ENCODE measurements at regions not wholly inside any gene's neighbourhood (a gene's known extent, or its start where the extent isn't known, plus 50 kb on each side); places are given as distances from the start of the nearest gene placed in this dataset.
A peak's percentile ranks its signal among the peaks of the same experiment; 100 is the strongest.

- Histone ChIP-seq H3K27me3 (replicated peaks; ENCODE audit: control insufficient read depth, insufficient read depth, low read length) (peaks cover 44% of the 10 kb centered on the region), H3K4me3 (ENCODE audit: low read length) (no peak overlapping the region), H3K9me3 (ENCODE audit: control insufficient read depth, low read length) (peaks cover 2% of the 10 kb centered on the region), H3K36me3 (ENCODE audit: control insufficient read depth, insufficient read depth, low read length, severe bottlenecking) (no peaks in the 10 kb centered on the region), H3K9ac (ENCODE audit: low read length) (no peak overlapping the region), H3K4me1 (ENCODE audit: control insufficient read depth, insufficient read depth, low read length) (peaks cover 10% of the 10 kb centered on the region)
- DNase-seq (ENCODE audit: low read depth): peak; percentile 39
Observed at GRCh38 chr9:134967547-134967930, 49.8 kb upstream of the FCN1 start.

GRCh38 chr9:134968011-134968822, 50.5 kb upstream of the FCN1 start:
- peaks cover 2% of the 10 kb centered on the region for H3K9me3 ChIP-seq (ENCODE audit: control insufficient read depth, low read length)
- no peaks in the 10 kb centered on the region for H3K36me3 ChIP-seq (ENCODE audit: control insufficient read depth, insufficient read depth, low read length, severe bottlenecking)
- H3K27me3 ChIP-seq (replicated peaks; ENCODE audit: control insufficient read depth, insufficient read depth, low read length): peaks cover 50% of the 10 kb centered on the region
- no peak overlapping the region for H3K4me3 ChIP-seq (ENCODE audit: low read length)
- peak; percentile 25 for DNase-seq (ENCODE audit: low read depth)
- H3K9ac ChIP-seq (ENCODE audit: low read length): no peak overlapping the region
- peaks cover 5% of the 10 kb centered on the region for H3K4me1 ChIP-seq (ENCODE audit: control insufficient read depth, insufficient read depth, low read length)

- H3K4me1 ChIP-seq (ENCODE audit: control insufficient read depth, insufficient read depth, low read length): peaks cover 5% of the 10 kb centered on the region
- peaks cover 55% of the 10 kb centered on the region for H3K27me3 ChIP-seq (replicated peaks; ENCODE audit: control insufficient read depth, insufficient read depth, low read length)
- H3K9me3 ChIP-seq (ENCODE audit: control insufficient read depth, low read length): peaks cover 2% of the 10 kb centered on the region
- H3K36me3 ChIP-seq (ENCODE audit: control insufficient read depth, insufficient read depth, low read length, severe bottlenecking): no peaks in the 10 kb centered on the region
- H3K9ac ChIP-seq (ENCODE audit: low read length): no peak overlapping the region
- H3K4me3 ChIP-seq (ENCODE audit: low read length): no peak overlapping the region
- DNase-seq (ENCODE audit: low read depth): no peak
Observed at GRCh38 chr9:134968823-134969090, 51.0 kb upstream of the FCN1 start.

- no peak overlapping the region for H3K4me3 ChIP-seq (ENCODE audit: low read length)
- no peak overlapping the region for H3K9ac ChIP-seq (ENCODE audit: low read length)
- H3K27me3 ChIP-seq (replicated peaks; ENCODE audit: control insufficient read depth, insufficient read depth, low read length): peaks cover 60% of the 10 kb centered on the region
- DNase-seq (ENCODE audit: low read depth): no peak
- peaks cover 2% of the 10 kb centered on the region for H3K9me3 ChIP-seq (ENCODE audit: control insufficient read depth, low read length)
- H3K4me1 ChIP-seq (ENCODE audit: control insufficient read depth, insufficient read depth, low read length): peaks cover 4% of the 10 kb centered on the region
- H3K36me3 ChIP-seq (ENCODE audit: control insufficient read depth, insufficient read depth, low read length, severe bottlenecking): no peaks in the 10 kb centered on the region
Observed at GRCh38 chr9:134969156-134970045, 51.7 kb upstream of the FCN1 start.

- Histone ChIP-seq H3K4me1 (ENCODE audit: control insufficient read depth, insufficient read depth, low read length) (no peaks in the 10 kb centered on the region), H3K36me3 (ENCODE audit: control insufficient read depth, insufficient read depth, low read length, severe bottlenecking) (no peaks in the 10 kb centered on the region), H3K9ac (ENCODE audit: low read length) (no peak overlapping the region), H3K9me3 (ENCODE audit: control insufficient read depth, low read length) (peaks cover 2% of the 10 kb centered on the region), H3K27me3 (replicated peaks; ENCODE audit: control insufficient read depth, insufficient read depth, low read length) (peaks cover 60% of the 10 kb centered on the region), H3K4me3 (ENCODE audit: low read length) (no peak overlapping the region)
- no peak for DNase-seq (ENCODE audit: low read depth)
Observed at GRCh38 chr9:134970198-134970597, 52.5 kb upstream of the FCN1 start.

GRCh38 chr9:134970719-134971118, 53.0 kb upstream of the FCN1 start:
- H3K27me3 ChIP-seq (replicated peaks; ENCODE audit: control insufficient read depth, insufficient read depth, low read length): peaks cover 64% of the 10 kb centered on the region
- no peak for DNase-seq (ENCODE audit: low read depth)
- H3K9me3 ChIP-seq (ENCODE audit: control insufficient read depth, low read length): no peaks in the 10 kb centered on the region
- no peak overlapping the region for H3K9ac ChIP-seq (ENCODE audit: low read length)
- no peak overlapping the region for H3K4me3 ChIP-seq (ENCODE audit: low read length)
- no peaks in the 10 kb centered on the region for H3K36me3 ChIP-seq (ENCODE audit: control insufficient read depth, insufficient read depth, low read length, severe bottlenecking)
- H3K4me1 ChIP-seq (ENCODE audit: control insufficient read depth, insufficient read depth, low read length): no peaks in the 10 kb centered on the region

GRCh38 chr9:134971196-134971595, 53.5 kb upstream of the FCN1 start:
- H3K9ac ChIP-seq (ENCODE audit: low read length): no peak overlapping the region
- H3K4me1 ChIP-seq (ENCODE audit: control insufficient read depth, insufficient read depth, low read length): no peaks in the 10 kb centered on the region
- H3K36me3 ChIP-seq (ENCODE audit: control insufficient read depth, insufficient read depth, low read length, severe bottlenecking): no peaks in the 10 kb centered on the region
- DNase-seq (ENCODE audit: low read depth): no peak
- no peak overlapping the region for H3K4me3 ChIP-seq (ENCODE audit: low read length)
- no peaks in the 10 kb centered on the region for H3K9me3 ChIP-seq (ENCODE audit: control insufficient read depth, low read length)
- H3K27me3 ChIP-seq (replicated peaks; ENCODE audit: control insufficient read depth, insufficient read depth, low read length): peaks cover 64% of the 10 kb centered on the region

- DNase-seq (ENCODE audit: low read depth): no peak
Observed at GRCh38 chr9:134971696-134972095, 54.0 kb upstream of the FCN1 start.

GRCh38 chr9:134972140-134972539, 54.4 kb upstream of the FCN1 start:
- H3K4me3 ChIP-seq (ENCODE audit: low read length): no peak overlapping the region
- H3K36me3 ChIP-seq (ENCODE audit: control insufficient read depth, insufficient read depth, low read length, severe bottlenecking): no peaks in the 10 kb centered on the region
- H3K4me1 ChIP-seq (ENCODE audit: control insufficient read depth, insufficient read depth, low read length): no peaks in the 10 kb centered on the region
- H3K27me3 ChIP-seq (replicated peaks; ENCODE audit: control insufficient read depth, insufficient read depth, low read length): peaks cover 62% of the 10 kb centered on the region
- DNase-seq (ENCODE audit: low read depth): no peak
- H3K9me3 ChIP-seq (ENCODE audit: control insufficient read depth, low read length): no peaks in the 10 kb centered on the region
- H3K9ac ChIP-seq (ENCODE audit: low read length): no peak overlapping the region

More at GRCh38 chr9:134971696-134972095, 54.0 kb upstream of the FCN1 start:
- H3K27me3 ChIP-seq (replicated peaks; ENCODE audit: control insufficient read depth, insufficient read depth, low read length): peaks cover 64% of the 10 kb centered on the region
- H3K4me1 ChIP-seq (ENCODE audit: control insufficient read depth, insufficient read depth, low read length): no peaks in the 10 kb centered on the region
- H3K9me3 ChIP-seq (ENCODE audit: control insufficient read depth, low read length): no peaks in the 10 kb centered on the region
- no peak overlapping the region for H3K4me3 ChIP-seq (ENCODE audit: low read length)
- no peaks in the 10 kb centered on the region for H3K36me3 ChIP-seq (ENCODE audit: control insufficient read depth, insufficient read depth, low read length, severe bottlenecking)
- H3K9ac ChIP-seq (ENCODE audit: low read length): no peak overlapping the region

GRCh38 chr9:134975253-134975652, 57.5 kb upstream of the FCN1 start:
- Histone ChIP-seq H3K27me3 (replicated peaks; ENCODE audit: control insufficient read depth, insufficient read depth, low read length) (peaks cover 41% of the 10 kb centered on the region), H3K36me3 (ENCODE audit: control insufficient read depth, insufficient read depth, low read length, severe bottlenecking) (no peaks in the 10 kb centered on the region), H3K9ac (ENCODE audit: low read length) (no peak overlapping the region), H3K4me1 (ENCODE audit: control insufficient read depth, insufficient read depth, low read length) (no peaks in the 10 kb centered on the region), H3K9me3 (ENCODE audit: control insufficient read depth, low read length) (no peaks in the 10 kb centered on the region), H3K4me3 (ENCODE audit: low read length) (no peak overlapping the region)
- DNase-seq (ENCODE audit: low read depth): no peak

GRCh38 chr9:134976403-134976802, 58.7 kb upstream of the FCN1 start:
- H3K4me3 ChIP-seq (ENCODE audit: low read length): no peak overlapping the region
- no peaks in the 10 kb centered on the region for H3K4me1 ChIP-seq (ENCODE audit: control insufficient read depth, insufficient read depth, low read length)
- no peaks in the 10 kb centered on the region for H3K36me3 ChIP-seq (ENCODE audit: control insufficient read depth, insufficient read depth, low read length, severe bottlenecking)
- H3K9me3 ChIP-seq (ENCODE audit: control insufficient read depth, low read length): no peaks in the 10 kb centered on the region
- DNase-seq (ENCODE audit: low read depth): no peak
- H3K27me3 ChIP-seq (replicated peaks; ENCODE audit: control insufficient read depth, insufficient read depth, low read length): peaks cover 32% of the 10 kb centered on the region
- no peak overlapping the region for H3K9ac ChIP-seq (ENCODE audit: low read length)

All from adipocyte (in vitro differentiated cells).